ENCODE measurements at regions not wholly inside any gene's neighbourhood (a gene's known extent, or its start where the extent isn't known, plus 50 kb on each side); places are given as distances from the start of the nearest gene placed in this dataset.

DNA sequence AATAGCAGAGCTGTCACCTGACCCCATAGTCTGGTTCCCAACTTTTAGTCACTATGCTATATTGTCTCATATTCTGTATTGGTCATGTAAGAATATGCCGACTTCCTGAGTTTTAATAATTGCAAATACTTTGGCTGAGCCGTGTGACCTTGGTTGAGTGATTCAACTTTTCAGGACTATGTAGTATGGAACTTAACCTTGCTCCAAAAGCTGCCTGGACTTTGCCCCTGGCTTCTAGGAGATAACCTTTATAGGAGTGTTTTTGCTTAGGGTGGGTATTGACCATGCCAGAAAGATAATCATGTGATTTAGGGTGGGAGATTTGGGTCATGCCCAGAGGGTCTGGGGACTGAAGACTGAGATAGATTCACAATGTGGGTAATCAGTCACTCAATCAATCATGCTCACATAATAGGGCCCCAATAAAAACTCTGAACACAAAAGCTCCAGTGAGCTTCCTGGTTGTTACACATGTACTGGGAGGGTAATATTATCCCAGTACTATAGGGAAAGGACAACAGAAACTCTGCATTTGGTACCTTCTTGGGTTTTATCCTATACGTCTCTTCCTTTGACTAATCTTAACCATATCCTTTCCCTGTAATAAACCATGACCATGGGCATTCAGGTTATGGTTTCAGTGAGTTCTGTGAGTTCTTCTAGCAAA, 235.6 kb downstream of the RNF152 start:
- TF ChIP-seq, protein P1, sequence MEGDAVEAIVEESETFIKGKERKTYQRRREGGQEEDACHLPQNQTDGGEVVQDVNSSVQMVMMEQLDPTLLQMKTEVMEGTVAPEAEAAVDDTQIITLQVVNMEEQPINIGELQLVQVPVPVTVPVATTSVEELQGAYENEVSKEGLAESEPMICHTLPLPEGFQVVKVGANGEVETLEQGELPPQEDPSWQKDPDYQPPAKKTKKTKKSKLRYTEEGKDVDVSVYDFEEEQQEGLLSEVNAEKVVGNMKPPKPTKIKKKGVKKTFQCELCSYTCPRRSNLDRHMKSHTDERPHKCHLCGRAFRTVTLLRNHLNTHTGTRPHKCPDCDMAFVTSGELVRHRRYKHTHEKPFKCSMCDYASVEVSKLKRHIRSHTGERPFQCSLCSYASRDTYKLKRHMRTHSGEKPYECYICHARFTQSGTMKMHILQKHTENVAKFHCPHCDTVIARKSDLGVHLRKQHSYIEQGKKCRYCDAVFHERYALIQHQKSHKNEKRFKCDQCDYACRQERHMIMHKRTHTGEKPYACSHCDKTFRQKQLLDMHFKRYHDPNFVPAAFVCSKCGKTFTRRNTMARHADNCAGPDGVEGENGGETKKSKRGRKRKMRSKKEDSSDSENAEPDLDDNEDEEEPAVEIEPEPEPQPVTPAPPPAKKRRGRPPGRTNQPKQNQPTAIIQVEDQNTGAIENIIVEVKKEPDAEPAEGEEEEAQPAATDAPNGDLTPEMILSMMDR (IDR thresholded peaks at IDR 0.05), result no peak
- TF ChIP-seq NFIC (IDR thresholded peaks at IDR 0.05; ENCODE audit: borderline replicate concordance) (no peak), SMC3 (IDR thresholded peaks at IDR 0.05; ENCODE audit: low read depth, low read length) (no peak), POLR2AphosphoS5 (IDR thresholded peaks at IDR 0.05; ENCODE audit: low read depth, low read length) (no peak), YY1 (IDR thresholded peaks at IDR 0.05; ENCODE audit: low read depth) (no peak), ZBTB33 (IDR thresholded peaks at IDR 0.05; ENCODE audit: borderline replicate concordance, low read depth) (no peak), EP300 (IDR thresholded peaks at IDR 0.05; ENCODE audit: borderline replicate concordance in 1 of 2, low read depth in 1 of 2, low read length in 1 of 2) (no peak)

All from SK-N-SH (cell line).